HG03469 (cell line): ENCODE measurements at regions not wholly inside any gene's neighbourhood (a gene's known extent, or its start where the extent isn't known, plus 50 kb on each side); places are given as distances from the start of the nearest gene placed in this dataset.
"Not testable (repeated sequence)": the region's sequence is repeated elsewhere in the genome, so short reads cannot be mapped to it uniquely, and the experiment has no call there.

ENCODE experiments used
- ATAC-seq: cut with Tn5 transposase; IDR thresholded peaks from one replicate; pipeline ENCODE4 v1.9.1; 2021; ENCODE audit warnings: mild to moderate bottlenecking, moderate library complexity, moderate number of reproducible peaks; ENCODE audit not compliant: unreplicated experiment

DNA sequence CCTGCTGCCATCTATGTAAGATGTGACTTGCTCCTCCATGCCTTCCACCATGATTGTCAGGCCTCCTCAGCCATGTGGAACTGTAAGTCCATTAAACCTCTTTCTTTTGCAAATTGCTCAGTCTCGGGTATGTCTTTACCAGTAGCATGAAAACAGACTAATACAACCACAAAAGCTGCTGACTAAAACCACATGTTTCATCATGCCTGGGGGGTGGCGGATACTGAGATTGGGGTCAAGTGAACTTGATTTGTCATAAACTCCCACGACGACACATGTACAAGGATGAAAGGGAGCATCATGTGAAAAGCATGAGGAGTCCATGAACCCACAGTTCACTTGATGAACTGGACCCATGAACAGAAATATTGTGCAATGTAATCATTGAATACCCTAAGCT is 134.9 kb upstream of the ANK3 start:
- no peak for ATAC-seq

- ATAC-seq: not testable (repeated sequence)
These were observed 133.7 kb upstream of the ANK3 start for GRCh38 chr10:60523371-60523770.

- no peak for ATAC-seq
These were observed 132.9 kb upstream of the ANK3 start for GRCh38 chr10:60522617-60523016.

GRCh38 chr10:60521974-60522405 is 132.3 kb upstream of the ANK3 start:
- no peak for ATAC-seq

DNA sequence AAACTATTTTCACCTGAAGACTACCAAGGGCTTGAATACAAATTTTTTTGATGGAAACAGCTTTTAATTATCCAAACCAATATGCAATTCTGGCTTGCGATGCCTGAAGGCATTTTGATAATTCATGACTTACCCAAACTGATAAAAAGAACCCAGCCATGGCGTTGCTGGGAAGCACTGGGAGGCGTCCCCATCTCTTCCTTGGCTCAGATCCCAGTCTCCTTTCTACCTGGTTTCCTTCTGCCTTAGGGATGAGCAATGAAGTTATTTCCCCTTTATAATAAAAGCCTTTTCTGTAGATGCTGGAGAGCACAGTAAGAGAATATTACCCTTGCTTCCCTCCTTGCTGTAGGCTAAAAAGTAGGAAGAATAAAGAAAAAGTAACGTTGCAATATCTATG is 129.1 kb upstream of the ANK3 start:
- no peak for ATAC-seq

DNA sequence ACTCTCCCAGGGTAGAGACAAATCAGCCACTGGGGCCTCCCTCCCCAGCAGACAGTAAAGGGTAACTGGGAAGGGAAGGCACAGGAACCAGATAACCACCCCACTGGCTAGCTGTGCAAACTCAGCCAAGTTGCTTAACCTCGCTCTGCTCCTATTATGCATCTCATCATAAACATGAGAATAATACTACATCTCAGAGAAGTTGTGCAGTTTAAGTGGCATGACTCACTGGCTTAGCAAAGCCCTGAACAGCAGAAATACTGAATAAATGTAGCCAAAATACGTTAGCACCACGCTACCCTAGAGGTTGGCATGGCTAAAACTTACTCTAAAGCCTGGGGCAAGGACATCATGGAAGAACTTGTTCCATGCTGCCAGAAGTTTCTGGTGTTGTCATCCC is 128.1 kb upstream of the ANK3 start:
- no peak for ATAC-seq

DNA sequence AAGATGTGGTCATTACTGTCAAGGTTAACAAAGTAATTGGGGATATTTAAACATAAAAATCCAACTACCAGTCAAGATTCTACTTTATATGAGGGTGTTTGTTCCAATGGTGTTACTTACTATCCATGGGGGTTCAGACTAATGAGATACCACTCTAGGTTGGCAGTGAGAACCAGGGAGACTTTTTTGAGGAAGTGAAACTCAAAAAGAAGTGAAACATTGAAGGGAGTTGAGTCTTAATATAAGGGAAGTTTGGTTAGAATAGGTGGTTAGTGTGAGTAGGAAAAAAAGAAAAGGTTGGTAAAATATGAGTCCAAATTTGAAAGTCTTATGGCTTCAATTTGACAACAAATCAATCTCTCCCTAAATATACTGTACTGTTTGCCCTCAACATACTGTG is 123.6 kb upstream of the ANK3 start:
- ATAC-seq: peak; percentile 91

DNA sequence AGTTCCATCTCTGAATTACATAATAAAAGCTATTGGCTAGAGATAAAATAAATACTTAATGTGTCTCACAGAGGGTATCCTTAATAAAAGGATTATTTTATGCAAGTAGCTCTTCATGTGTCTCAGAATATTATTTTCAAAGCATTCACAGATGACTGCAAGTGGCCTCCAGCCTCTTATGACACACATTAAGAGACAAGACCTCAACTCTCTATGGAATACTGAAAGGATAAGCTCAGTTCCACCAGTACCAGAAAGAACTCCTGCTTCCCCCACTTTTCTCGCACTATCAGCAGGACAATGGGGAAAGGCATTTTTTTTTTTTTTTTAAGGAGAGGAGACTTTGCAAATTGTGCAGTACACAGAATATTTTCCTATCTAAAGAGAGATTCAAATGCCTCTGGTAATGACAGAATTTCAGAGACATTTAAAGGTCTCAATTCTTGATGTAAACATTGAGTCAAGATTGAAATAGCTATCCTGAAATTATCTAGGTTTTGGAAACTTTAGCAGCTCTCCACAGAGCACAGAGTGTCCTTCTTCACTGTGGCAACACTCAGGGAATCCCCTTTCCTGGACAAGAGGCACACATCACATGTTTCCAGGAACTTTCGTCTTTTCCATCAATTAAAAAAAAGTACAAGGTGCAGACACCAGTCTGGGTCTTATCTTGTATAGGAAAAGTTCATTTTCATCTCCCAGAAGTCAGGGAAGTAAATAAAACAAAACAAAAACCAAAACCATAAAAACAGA is 122.0 kb upstream of the ANK3 start:
- ATAC-seq: no peak

- ATAC-seq: no peak
These were observed 119.2 kb upstream of the ANK3 start for GRCh38 chr10:60508831-60509230.

DNA sequence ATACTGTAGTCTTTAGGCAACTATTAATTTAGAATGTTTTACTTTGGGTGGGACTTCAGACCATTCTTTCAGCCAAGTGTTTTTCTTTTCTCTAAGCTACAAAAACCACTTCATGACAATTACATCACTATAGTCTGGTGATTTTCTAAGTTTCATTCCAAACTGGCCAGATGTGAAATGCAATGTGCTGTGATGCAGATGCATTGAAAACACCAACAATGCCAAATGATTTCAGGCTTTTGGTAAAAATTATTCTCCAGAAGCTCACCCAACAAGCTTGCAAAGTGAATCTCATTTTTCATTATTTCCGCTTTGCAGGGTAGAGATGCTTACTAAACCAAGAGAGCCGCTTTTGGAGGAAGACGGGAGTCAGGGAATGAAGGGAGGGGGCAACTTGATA is 118.4 kb upstream of the ANK3 start:
- no peak for ATAC-seq

- ATAC-seq: no peak
These were observed 112.9 kb upstream of the ANK3 start for GRCh38 chr10:60502621-60503020.

DNA sequence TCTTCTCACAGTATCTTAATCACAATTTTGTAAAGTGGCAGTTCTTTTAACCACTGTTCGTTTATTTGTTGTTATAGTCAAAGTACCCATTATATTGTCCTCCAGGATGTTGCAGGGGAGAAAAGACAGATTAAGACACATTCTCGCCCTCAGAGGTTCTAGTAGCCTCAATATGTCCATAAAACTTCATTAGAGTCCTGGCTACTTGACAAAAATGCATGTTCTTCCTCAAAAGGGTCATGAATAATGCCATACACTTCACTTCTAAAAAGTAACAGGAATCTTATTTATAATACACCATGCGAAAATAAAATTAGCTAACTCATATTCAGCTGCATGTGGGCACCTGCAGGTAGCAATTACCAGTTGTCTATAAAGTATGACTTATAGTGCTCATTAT is 109.3 kb upstream of the ANK3 start:
- no peak for ATAC-seq

DNA sequence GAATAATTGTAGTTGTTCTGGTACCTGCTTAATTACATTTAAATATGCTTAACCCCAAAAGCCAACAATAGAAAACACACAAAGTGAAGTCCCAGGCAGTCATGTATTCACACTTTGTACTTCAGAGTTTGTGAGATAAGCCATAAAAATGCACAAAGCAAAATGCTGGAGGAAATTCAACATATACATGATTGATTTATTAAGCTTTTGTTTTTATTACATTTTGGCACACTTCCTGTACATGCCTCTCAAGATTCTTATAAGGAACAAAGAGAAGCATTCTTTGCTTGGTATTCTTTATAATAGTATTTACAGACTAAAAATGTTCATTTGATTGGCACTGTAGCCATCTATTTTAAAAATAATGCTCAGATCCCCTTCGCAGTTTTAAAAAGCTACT is 107.7 kb upstream of the ANK3 start:
- no peak for ATAC-seq

- no peak for ATAC-seq
These were observed 106.5 kb upstream of the ANK3 start for GRCh38 chr10:60496181-60496580.

DNA sequence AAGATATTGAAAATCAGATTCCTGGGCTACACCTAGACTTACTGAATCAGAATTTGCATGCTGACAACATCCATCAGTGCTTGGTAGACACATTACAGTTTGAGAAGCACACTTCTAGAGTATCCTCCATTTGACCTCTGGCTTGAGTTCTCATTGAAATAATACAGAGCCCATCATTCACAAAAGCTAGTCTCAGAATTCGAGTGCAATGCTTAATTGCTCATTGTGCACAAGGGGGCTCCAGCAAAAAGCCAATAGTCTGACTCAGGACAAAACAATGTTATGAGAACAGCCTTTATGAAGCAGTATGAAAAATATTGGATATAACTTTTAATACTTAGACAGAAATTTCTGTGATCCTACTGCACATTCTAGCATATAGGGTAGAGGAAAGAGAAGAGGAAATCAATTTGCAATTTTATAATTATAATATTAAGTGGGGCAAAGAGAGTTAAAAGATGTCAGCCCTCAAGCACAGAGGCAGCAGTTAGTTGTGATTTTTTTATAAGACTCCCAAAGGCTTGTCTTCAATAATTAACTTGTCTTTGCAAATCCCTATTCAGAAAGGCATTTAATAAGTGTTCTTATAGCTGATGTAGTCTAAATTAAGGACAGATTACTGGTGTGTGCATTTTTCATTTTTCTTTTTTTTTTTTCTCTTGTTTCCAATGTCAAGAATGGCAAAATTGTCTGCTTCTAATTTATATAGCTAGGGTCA is 105.8 kb upstream of the ANK3 start:
- ATAC-seq: no peak

DNA sequence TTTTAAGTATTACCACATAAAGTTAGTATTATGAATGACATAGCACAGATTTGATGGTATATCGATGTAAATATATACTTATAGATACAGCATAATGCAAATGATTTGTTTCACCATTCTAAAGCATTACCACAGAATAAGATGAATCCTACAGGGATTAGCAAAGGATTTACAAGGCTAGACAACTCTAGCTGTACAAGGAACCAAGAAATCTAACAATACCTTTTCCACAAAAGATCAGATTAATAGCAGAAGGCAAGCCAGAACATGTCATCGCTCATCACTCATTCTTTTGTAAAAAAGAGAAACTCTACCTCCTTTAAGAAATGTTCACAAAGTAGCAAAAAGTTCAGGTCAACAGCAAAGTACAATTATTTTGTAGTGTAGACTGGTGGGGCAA is 105.1 kb upstream of the ANK3 start:
- no peak for ATAC-seq

DNA sequence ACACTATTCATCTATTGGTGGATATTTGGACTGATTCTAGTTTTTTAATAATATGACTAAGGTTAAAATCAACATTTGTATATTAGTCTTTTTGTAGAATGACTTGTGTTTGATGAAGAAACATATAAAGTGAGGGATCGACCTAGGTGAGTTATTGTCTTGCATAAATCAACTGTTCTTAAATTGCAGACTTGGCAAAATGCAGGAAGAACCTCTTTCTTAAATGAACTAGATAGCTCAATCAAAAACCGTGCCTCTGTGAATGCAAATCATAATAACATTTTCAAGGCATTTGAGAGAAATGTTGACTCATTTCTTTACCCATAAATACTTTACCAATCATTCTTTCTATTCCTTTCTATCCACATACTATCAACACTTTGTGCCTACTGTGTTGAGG is 101.5 kb upstream of the ANK3 start:
- no peak for ATAC-seq

DNA sequence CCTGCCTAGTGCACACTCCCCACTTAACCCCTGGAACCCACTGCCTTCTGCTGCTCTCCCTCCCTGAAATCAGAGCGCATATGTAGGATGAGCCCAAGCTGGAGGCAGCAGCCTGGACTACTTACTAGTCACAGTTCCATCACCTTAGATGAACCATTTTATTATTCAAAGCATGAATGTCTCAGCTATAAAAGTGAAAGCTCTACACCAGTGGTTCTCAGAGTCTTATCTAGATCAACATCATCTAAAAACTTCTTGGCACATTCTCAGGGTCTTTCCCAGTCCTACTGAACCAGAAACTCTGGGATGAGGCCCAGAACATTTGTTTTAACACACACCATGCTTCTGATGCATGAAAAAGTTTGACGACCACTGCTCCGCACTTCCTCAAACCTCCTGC is 100.3 kb upstream of the ANK3 start:
- ATAC-seq: no peak

DNA sequence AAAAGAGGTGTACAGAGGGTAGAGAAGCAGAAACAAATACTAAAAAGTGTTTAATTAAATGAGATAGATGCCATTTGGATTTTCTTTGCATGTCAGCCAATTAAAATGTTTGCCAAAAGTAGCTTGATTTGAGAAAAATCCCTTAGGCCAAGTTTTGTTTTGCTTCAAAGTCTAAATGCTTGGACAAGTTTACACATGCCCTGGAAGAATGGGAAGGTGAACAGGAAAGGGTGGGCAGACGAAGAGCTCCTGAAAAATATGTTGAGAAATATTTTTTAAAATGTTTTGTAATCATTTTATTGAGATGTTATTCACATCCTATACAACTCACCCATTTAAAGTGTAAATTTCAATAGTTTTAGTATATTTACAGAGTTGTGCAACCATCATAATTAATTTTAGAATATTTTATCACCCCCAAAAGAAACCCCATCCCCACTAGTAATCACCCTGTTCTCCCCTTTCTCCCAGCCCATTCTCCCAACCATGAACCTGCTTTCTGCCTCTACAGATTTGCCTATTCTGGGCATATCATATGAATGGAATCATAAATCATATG is 98.5 kb upstream of the ANK3 start:
- no peak for ATAC-seq

GRCh38 chr10:60487543-60487942 is 97.9 kb upstream of the ANK3 start:
- ATAC-seq: no peak

- no peak for ATAC-seq
These were observed 95.3 kb upstream of the ANK3 start for GRCh38 chr10:60485025-60485424.

DNA sequence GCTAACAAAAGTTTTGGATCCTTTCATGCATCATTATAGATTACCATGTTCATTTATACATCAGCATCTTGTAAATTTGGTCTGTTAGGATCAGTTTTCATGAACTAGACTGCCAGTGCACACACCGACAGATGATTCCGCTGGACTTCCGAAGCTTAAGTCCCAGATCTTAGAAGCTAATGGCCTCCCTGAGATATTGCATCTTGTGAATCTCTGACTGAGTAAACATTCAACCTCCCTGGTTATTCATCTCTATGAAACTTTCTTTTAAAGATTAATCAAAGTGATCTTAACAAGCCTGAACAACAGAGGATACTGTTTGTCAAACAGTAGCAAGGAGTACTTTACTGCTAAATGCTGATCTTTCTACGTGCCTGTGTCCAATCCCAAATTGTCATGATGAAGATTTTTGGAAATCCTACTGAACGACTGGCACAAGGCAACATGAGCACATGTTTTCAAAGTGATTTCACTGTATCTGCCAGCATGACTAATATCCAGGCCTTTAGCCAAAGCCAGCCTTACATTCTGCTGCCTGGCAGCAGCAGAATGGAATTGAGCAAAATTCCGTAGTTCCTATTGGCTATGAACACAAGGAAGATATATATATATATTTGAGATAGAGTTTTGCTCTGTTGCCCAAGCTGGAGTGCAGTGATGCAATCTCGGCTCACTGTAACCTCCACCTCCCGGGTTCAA is 91.3 kb upstream of the ANK3 start:
- ATAC-seq: no peak
